Caco-2 (cell line): ENCODE measurements at regions not wholly inside any gene's neighbourhood (a gene's known extent, or its start where the extent isn't known, plus 50 kb on each side); places are given as distances from the start of the nearest gene placed in this dataset.

Experiments
- BruUV-seq: library from RNA; stranded (reverse); fragments of 400-500 nt; replicated peaks from 2 replicates; lab custom pipeline; 2021; lab: Mats Ljungman, UMichigan
- CTCF ChIA-PET: fragments of 300-600 bp; sonication (Branson Sonifier 250); formaldehyde crosslinking; loops from one replicate; lab custom pipeline; 2022; ENCODE audit warnings: antibody characterized with exemption; lab: Charles Lee
- POLR2A ChIA-PET: fragments of 300-600 bp; sonication (Branson Sonifier 250); formaldehyde crosslinking; loops from one replicate; lab custom pipeline; 2022; ENCODE audit warnings: antibody characterized with exemption; lab: Charles Lee
- DNase-seq, 2 experiments: peaks; one replicate each; pipeline versions ENCODE4 v3.0.0 to v3.0.0-alpha.2; 2020 to 2022
- H3K27me3 ChIP-seq: replicated peaks from 2 replicates; pipeline ENCODE4 v1.6.0; 2011; ENCODE audit warnings: low read length; ENCODE audit not compliant: control insufficient read depth, insufficient read depth
- H3K36me3 ChIP-seq: 2 replicates; pipeline ENCODE4 v1.5.1; 2011; ENCODE audit warnings: low read length; ENCODE audit not compliant: control insufficient read depth, insufficient read depth
- H3K4me1 ChIP-seq: fragments of 250-450 bp; sonication (Bioruptor Pico); 2 replicates; pipeline ENCODE4 v1.5.1; 2020; ENCODE audit warnings: mild to moderate bottlenecking
- H3K4me3 ChIP-seq: 2 replicates; pipeline ENCODE4 v1.5.1; 2011; ENCODE audit warnings: low read depth, mild to moderate bottlenecking, control low read depth, low read length
- H3K9me3 ChIP-seq: fragments of 250-450 bp; sonication (Bioruptor Pico); 2 replicates; pipeline ENCODE4 v1.5.1; 2020; ENCODE audit warnings: mild to moderate bottlenecking, moderate library complexity
- H3K27ac Mint-ChIP-seq: one replicate; pipeline ENCODE4 v1.8.0; 2022; ENCODE audit warnings: mixed read lengths; ENCODE audit not compliant: unreplicated experiment
- H3K27me3 Mint-ChIP-seq: one replicate; pipeline ENCODE4 v1.8.0; 2022; ENCODE audit warnings: mixed read lengths; ENCODE audit not compliant: insufficient read depth, unreplicated experiment
- H3K36me3 Mint-ChIP-seq: one replicate; pipeline ENCODE4 v1.8.0; 2022; ENCODE audit warnings: mild to moderate bottlenecking, mixed read lengths; ENCODE audit not compliant: insufficient read depth, unreplicated experiment
- H3K4me1 Mint-ChIP-seq: one replicate; pipeline ENCODE4 v1.8.0; 2022; ENCODE audit warnings: low read depth, mixed read lengths; ENCODE audit not compliant: unreplicated experiment
- H3K4me3 Mint-ChIP-seq: one replicate; pipeline ENCODE4 v1.8.0; 2022; ENCODE audit warnings: mild to moderate bottlenecking, moderate library complexity, mixed read lengths; ENCODE audit not compliant: unreplicated experiment
- H3K9me3 Mint-ChIP-seq: one replicate; pipeline ENCODE4 v1.8.0; 2022; ENCODE audit warnings: mixed read lengths; ENCODE audit not compliant: unreplicated experiment
- CTCF ChIP-seq, 2 experiments: fragments of 200-600 bp in 1 of 2; IDR thresholded peaks; 1 replicate in 1 of 2; 2 replicates in 1 of 2; pipeline versions ENCODE4 v1.5.1 to v1.8.0; 2011 to 2022; ENCODE audit warnings: antibody characterized with exemption in 1 of 2, control low read depth in 1 of 2, inconsistent platforms in 1 of 2, low read depth in 1 of 2, low read length in 1 of 2, mild to moderate bottlenecking in 1 of 2, moderate library complexity in 1 of 2; ENCODE audit not compliant: insufficient read depth in 1 of 2, severe bottlenecking in 1 of 2, unreplicated experiment in 1 of 2
- intact Hi-C: fragments of 100-400 bp; cut with micrococcal nuclease; formaldehyde crosslinking; loops from one replicate; pipeline ENCODE4 v1.10.0; 2022; ENCODE audit not compliant: unreplicated experiment

- BruUV-seq, result no TSS peak
- H3K4me1 ChIP-seq, result no peaks in the 10 kb centered on the region
- no peak for DNase-seq
- CTCF ChIA-PET, result interaction anchor here (0.6 kb wide), 1 partner anchor 459 kb away, joined by 3 read pairs; no protein-coding TSS in a partner anchor
- H3K4me3 ChIP-seq, result no peak overlapping the region
- H3K27me3 ChIP-seq, result no peaks in the 10 kb centered on the region
- H3K36me3 ChIP-seq, result no peaks in the 10 kb centered on the region
- TF ChIP-seq CTCF (IDR thresholded peaks at IDR 0.05; ENCODE audit: insufficient read depth in 1 of 2, low read depth in 1 of 2, low read length in 1 of 2, severe bottlenecking in 1 of 2, unreplicated experiment in 1 of 2), result no peak
- Mint-ChIP-seq H3K27me3 (no peaks in the 10 kb centered on the region), H3K27ac (no peak overlapping the region), H3K9me3 (no peaks in the 10 kb centered on the region), H3K4me3 (no peak overlapping the region), H3K4me1 (no peaks in the 10 kb centered on the region), H3K36me3 (no peaks in the 10 kb centered on the region)
- intact Hi-C loops, result no loop called here
- POLR2A ChIA-PET, result no interaction called here
- no peaks in the 10 kb centered on the region for H3K9me3 ChIP-seq
Observed at GRCh38 chr1:59169703-59170102, 127.2 kb upstream of the FGGY start.

GRCh38 chr1:59170659-59171058 lies 126.2 kb upstream of the FGGY start:
- Mint-ChIP-seq H3K4me3 (no peak overlapping the region), H3K36me3 (no peaks in the 10 kb centered on the region), H3K27ac (no peak overlapping the region), H3K9me3 (no peaks in the 10 kb centered on the region), H3K27me3 (no peaks in the 10 kb centered on the region), H3K4me1 (no peaks in the 10 kb centered on the region)
- BruUV-seq, result no TSS peak
- ChIA-PET POLR2A (no interaction called here), CTCF (no interaction called here)
- DNase-seq, result no peak
- no peak for TF ChIP-seq CTCF (IDR thresholded peaks at IDR 0.05; ENCODE audit: insufficient read depth in 1 of 2, low read depth in 1 of 2, low read length in 1 of 2, severe bottlenecking in 1 of 2, unreplicated experiment in 1 of 2)
- no peaks in the 10 kb centered on the region for H3K4me1 ChIP-seq
- H3K4me3 ChIP-seq, result no peak overlapping the region
- intact Hi-C loops, result no loop called here
- no peaks in the 10 kb centered on the region for H3K27me3 ChIP-seq
- no peaks in the 10 kb centered on the region for H3K9me3 ChIP-seq
- no peaks in the 10 kb centered on the region for H3K36me3 ChIP-seq

GRCh38 chr1:59171788-59172187 lies 125.1 kb upstream of the FGGY start:
- TF ChIP-seq CTCF (IDR thresholded peaks at IDR 0.05; ENCODE audit: insufficient read depth in 1 of 2, low read depth in 1 of 2, low read length in 1 of 2, severe bottlenecking in 1 of 2, unreplicated experiment in 1 of 2), result no peak
- Mint-ChIP-seq H3K36me3 (no peaks in the 10 kb centered on the region), H3K9me3 (peaks cover 6% of the 10 kb centered on the region), H3K27ac (no peak overlapping the region), H3K4me1 (no peaks in the 10 kb centered on the region), H3K4me3 (no peak overlapping the region), H3K27me3 (no peaks in the 10 kb centered on the region)
- Histone ChIP-seq H3K9me3 (no peaks in the 10 kb centered on the region), H3K27me3 (no peaks in the 10 kb centered on the region), H3K36me3 (no peaks in the 10 kb centered on the region), H3K4me1 (no peaks in the 10 kb centered on the region), H3K4me3 (no peak overlapping the region)
- DNase-seq, result no peak
- intact Hi-C loops, result no loop called here
- POLR2A ChIA-PET, result no interaction called here
- BruUV-seq, result no TSS peak
- CTCF ChIA-PET, result no interaction called here
